HG03575 (cell line): ENCODE measurements at regions not wholly inside any gene's neighbourhood (a gene's known extent, or its start where the extent isn't known, plus 50 kb on each side); places are given as distances from the start of the nearest gene placed in this dataset.
"Not testable (repeated sequence)": the region's sequence is repeated elsewhere in the genome, so short reads cannot be mapped to it uniquely, and the experiment has no call there.

ENCODE experiments used
- ATAC-seq: cut with Tn5 transposase; IDR thresholded peaks from one replicate; pipeline ENCODE4 v1.9.1; 2021; ENCODE audit not compliant: unreplicated experiment, insufficient number of reproducible peaks, low FRiP score; ENCODE audit errors: extremely low read depth

DNA sequence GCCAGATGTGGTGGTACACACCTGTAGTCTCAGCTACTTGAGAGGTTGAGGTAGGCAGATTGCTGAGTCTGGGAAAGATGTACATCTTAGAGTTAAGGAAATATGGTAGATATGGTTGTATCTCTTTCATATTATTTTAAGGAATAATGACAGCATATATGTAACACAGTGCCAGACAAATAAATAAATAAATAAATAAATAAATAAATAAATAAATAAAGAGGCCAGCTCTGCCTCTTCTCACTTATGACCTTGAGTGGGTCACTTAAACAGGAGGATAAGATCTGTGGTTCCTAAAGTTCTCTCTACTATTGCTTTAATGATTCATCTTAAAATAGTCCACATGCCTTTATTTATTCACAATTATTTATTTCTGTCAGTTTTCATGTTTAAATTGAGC lies 890.9 kb upstream of the TENM4 start:
- ATAC-seq = no peak

DNA sequence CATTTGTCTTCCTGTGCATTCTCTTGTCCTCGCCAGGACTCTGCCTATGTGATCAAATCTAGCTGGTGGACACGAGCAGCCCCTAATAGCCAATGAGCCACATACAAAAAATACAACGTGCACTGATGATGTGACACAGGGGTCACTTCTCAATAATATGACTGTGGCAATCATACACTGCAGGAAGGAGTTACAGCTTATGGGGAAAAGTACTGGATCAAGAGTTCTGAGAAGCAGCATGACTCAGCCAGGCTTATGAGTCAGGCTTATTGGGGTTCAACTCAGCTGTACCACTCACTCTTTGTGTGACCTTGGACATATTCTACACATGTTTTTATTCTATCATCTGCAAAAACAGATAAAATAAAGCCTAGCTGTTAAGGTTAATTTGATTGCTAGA lies 889.4 kb upstream of the TENM4 start:
- no peak for ATAC-seq

DNA sequence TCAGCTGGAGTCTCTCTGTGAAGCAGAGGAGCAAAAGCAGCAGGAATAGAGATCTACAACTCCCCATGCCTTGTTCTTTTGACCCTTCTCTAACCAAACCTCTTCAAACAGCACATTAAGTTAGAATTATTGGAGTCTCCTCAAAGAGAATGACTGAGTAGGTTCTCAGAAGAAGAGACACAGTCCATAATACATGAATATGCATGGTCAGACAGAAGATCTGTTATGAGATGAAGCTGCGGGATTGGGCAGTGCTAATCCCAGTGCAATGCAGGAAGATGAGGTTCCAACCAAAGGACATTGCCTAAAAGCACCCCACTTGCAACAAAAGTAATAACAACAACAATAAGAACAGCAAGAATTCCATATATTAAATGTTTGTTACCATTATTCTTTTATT lies 887.9 kb upstream of the TENM4 start:
- no peak for ATAC-seq

DNA sequence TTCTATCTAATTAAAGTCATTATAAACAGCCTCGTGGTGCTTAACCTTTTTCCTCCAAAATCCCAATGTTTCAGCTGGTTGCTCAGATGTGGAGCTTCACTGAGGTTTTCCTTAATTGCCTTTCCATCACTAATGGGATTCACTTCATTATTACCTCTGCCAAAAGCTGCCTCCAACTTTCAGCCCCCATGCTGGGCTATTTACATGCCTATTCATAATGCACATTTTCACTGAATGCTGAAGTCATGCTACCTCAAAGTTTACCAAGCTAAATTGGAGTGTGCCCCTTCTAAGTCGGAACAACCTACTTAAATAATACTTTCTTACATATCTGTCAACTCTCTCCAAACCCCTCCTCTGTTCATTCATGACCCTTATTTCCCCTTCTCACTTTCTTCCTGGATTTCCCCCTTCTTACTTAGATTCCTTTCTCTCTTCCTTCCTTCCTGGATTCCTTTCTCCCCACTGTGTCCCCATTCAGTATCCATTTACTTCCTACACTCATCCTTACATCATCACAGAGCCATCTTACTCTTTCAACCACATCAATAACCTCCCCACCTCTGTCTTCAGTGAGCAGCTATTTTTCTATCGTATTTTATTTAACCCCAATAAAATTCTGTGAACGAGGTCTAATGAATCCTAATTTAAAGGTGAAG lies 887.3 kb upstream of the TENM4 start:
- no peak for ATAC-seq

DNA sequence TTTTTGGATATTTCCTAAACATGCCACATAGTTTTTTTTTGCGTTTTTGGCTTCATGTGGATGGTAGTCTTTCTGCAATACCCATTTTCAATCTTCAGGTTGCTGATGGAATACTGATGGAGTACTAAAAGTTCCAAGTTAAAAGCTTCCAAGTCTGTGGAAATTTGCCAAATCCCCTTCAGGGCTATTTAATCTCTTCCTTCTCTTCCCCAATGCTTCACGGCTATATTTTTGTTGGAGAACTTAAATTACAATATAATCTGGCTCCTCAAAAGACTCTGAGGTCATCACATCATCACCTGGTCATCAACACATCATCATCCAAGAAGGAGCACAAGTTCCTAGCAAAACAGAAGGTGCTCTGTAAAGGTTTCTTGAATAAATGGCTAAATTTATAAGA lies 881.0 kb upstream of the TENM4 start:
- ATAC-seq = no peak

DNA sequence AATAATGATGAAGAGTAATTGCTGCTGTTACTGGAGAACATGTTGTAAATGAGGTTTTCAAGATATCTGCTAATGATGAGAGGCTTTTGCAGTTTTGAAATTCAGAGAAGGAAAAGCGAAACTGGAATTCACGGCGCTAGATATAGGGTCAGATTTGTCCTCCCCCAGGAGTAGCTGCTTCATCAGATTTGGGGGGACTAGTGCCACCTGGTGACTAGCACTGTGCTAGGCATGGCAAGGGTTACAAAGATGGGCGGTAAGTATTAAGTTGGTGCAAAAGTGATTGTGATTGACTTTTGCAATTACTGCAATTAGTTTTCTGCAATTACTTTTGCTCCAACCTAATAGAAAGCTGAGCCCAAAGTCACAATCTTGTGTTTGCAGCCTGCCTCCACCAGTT lies 879.9 kb upstream of the TENM4 start:
- no peak for ATAC-seq

DNA sequence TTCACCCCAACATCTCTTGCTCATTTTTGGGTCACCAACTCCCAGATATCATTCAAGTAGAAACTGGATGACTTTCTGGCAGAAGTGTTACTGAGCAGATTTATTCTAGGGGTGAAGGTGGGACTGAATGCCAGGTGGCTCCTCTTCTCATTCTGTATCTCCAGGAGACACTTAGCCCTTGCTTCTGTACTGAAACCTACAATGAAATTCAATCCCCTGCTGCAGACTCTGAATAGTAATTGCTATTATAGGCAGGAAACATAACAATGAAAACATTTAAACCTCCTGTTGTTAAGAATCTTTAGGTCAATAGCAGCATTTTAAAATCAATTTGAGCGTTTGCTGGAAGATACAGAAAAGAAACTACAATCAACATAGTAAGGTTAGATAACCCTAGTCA lies 879.4 kb upstream of the TENM4 start:
- ATAC-seq = no peak

DNA sequence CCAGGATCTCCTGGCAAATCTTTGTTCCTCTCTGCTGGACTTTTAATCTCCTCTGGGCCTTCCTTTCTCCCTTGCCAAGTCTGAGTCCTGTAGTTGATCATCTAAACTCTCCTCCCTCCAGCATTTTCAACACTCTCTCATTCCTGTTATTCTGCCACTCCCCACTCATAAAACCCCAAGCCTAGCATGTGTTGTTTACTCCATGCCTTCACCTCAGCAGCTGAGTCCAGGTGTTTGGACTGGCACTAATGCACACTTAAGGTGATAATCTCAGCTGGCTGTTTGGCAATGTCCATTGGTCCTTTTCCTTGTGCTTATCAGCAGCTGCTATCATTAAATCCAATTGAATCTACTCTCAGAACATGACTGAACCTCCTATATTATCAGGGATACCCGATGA lies 876.8 kb upstream of the TENM4 start:
- no peak for ATAC-seq

DNA sequence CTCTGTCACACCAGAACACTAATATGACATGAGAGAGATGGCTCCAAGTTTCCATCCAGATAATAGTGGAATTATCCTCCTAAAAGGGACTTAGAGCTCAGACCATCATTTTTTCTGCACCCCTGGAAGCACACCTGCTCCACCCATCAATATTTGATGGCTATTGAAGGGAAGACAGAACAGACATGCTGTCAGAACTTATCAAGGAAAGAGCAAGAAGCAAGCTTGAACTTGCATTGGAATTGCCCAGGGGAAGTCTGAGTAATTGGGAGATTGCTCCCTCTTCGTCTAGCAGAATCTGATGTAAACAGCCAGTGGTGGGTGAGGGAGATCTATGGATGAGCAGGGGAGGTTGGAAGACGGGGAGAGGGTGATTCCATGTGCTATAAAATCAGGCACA lies 874.4 kb upstream of the TENM4 start:
- no peak for ATAC-seq

DNA sequence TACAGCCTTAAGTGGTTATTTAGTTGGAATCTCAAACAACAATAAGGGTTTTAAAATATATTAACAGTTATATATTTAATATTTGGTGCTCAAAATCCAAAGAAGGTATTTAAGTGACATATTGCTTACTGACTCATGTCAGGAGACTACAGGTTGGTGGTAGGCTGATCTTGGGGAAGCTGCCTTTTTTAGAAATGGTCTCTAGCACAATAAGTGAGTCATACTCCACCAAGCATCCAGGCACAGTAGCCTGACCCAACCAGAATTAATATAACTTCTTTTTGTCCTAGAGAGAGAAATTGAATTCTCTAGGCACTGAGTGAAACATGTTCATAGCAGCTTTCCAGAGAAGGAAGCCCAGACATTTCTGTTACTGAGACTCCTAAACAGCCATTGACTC lies 868.5 kb upstream of the TENM4 start:
- no peak for ATAC-seq

DNA sequence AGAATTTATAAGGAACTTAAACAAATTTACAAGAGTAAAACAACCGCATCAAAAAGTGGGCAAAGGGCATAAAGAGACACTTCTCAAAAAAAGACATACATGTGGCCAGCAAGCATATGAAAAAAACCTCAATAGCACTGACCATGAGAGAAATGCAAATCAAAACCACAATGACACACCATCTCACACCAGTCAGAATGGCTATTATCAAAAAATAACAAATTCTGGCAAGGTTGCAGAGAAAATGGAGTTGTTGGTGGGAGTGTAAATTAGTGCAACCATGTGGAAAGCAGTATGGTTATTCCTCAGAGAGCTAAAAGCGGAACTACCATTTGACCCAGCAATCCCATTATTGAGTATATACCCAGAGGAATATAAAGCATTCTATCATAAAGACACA lies 866.8 kb upstream of the TENM4 start:
- ATAC-seq = no peak

DNA sequence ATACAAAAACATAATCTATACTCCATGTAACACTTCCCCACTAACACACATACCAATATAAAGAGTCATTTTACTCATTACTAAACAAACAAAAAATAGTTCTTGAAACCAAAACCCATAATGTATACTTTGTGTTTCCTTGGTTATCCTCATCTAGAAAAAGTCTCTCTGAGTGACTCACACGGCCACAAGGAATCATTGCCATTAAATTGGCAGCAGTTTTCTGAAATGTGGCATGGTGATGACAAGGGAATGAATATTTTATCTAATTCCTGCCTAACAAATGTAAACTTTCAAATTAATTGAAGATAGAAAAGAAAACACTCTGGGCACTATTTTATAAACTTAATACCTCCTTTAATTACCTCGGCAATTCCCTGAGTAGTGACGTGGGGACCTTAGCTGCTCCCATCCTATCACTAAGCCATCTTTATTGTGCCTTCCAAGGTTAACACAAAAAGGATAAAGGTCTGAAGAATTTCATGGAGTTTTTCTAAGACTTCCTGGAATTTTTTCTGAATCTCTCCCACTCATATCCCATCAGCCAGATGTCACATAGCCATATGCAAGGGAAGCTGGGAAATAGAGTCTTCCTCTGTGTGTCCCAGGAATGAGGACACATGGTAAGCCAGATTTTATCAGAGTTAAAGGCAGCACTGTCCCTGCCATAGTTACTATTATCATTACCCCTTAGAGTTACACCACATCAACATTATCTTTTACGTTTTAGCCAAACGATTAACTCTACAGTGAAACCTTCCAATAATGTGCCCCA lies 857.2 kb upstream of the TENM4 start:
- no peak for ATAC-seq

DNA sequence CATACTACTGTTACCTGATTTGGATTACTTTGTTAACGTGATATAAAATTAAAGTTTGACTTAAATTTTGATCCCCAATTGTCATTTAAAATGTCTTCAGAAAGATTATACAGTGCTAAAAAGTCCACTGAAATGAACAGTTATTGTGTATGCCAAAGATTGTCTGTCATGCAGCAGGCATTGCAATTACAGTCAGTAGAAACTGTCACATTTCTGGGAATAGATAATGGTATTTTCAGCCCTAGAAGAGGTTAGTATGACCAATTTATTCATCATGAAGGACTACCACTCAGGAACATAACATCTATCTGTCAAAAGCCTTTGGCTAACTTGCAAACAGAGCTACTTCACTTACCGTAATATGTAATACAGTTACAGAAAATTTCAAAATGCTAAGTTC lies 852.5 kb upstream of the TENM4 start:
- ATAC-seq = no peak

DNA sequence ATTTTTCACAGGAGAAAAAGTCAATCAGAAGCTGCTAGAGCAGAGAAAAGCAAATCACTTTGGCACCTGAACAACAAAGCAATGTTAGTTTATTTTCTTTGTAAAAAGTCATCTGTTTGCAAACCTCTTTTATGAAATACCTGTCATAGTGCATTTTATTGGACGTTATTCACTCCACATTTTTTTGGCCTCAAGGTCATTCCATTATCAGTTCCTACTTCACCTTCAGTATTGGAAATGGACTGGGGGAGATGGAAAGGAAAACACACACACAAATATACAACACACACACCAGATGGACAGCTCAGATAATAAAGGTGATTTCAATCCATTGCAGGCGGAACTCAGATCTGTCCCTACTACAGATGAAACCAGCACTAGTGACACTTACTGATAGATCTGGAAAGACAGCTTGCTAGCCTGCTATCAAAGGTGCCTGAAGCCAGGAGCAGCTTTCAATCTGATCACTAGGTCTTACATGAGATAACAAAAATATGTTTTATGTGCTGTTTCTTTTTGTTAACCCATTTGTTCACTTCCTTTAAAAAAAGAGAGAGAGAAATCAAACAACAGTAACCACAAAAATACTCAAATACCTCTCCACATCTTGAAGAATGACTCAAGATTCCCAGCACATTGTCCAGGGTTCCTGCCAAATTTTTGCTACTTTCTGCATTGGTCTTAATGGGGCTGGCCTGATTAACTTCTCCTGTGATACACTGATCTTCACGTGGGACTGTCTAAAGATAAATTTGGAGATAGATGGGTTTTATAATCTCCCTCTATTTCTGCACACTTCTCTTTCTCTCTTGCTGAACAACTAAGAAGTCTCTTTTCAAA lies 844.3 kb upstream of the TENM4 start:
- ATAC-seq = no peak

DNA sequence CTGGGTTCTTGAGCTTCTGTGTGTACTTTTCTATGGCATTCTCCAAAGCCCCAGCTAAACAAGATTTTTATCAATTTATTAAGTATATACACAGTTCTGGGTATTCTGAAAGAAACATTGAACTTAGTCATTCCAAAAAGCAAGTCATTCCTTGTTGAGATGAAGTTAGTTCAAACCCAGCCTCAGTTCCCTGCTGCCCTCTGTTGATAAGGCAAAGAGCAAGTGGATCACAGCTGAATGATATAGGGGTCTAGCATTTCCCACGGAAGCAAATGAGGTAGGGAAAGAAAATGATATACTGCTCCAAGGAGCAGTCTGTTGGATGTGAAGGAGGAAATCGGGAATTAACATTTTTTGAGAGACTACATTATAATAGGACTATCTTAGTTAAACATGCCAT lies 841.8 kb upstream of the TENM4 start:
- no peak for ATAC-seq

DNA sequence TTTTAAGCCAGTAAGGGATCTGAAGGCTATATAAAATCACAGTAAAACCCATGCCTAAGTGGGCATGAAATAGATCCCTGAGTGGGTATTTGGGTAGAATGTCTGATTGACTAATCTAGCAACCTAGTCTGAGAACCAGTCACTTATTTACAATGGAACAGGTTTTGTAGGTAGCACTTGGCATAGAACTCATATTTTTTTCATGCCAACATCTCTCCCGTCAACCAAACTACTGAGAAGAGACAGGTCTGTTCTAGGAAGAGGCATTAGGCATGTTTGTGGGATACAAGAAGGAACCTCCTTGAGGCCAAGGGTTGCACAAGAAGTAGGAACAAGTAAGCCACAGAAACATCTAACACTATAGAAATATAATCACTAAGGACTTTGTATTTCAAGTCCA lies 840.4 kb upstream of the TENM4 start:
- ATAC-seq = no peak

DNA sequence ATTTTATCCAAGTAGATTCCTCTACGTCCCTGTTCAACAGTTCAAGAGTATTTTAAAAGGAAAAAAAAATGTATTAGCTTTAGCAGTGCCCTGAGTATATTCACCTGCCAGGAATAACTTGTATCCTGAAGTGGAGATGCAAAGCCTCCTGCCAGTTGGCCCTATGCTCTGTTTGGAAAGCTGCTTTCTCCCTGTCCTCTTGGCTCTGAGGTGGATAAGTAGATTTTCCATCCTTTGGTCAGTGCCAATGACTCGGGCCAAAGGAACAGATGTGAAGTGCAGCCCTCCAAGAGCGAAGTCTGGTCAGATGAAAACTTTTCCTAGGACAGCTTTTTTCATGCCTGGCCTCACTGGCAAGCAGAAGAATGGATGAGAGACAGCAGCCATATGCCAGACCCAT lies 839.9 kb upstream of the TENM4 start:
- no peak for ATAC-seq

DNA sequence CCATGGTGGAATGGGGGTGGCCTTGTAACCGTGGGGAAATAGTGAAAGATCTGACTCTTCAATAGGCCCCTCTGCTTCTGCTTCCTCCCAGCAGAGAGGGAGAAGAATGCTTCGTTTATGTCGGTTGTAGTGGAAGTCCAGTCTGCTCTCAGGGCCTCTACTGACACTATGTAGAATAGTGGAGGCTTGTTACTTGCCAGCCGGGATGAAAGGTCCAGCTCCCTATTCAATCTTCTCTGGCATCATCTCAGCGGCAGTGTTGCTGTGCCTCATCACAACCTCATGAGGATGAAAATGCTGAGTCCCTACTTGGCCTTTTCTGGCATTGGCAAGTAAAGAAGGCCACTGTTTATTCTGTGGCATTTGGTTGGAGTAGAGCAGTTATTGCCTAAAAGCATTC lies 820.9 kb upstream of the TENM4 start:
- ATAC-seq = no peak

DNA sequence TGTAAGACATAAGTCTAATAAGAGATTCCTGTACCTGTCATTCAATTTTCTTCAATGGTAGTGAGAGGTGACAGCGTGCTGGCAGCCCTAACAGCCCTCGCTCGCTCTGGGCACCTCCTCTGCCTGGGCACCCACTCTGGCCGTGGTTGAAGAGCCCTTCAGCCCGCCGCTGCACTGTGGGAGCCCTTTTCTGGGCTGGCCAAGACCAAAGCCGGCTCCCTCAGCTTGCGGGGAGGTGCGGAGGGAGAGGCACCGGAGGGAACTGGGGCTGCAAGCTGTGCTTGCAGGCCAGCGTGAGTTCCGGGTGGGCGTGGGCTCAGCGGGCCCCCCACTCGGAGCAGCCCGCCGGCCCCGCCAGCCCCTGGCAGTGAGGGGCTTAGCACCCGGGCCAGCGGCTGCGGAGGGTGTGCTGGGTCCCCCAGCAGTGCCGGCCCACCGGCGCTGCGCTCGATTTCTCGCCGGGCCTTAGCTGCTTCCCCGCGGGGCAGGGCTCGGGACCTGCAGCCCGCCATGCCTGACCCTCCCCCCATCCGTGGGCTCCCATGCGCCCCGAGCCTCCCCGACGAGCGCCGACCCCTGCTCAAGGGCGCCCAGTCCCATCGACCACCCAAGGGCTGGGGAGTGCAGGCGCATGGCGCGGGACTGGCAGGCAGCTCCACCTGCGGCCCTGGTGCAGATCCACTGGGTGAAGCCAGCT lies 816.6 kb upstream of the TENM4 start:
- ATAC-seq = not testable (repeated sequence)
